K562 (cell line): ENCODE measurements at regions not wholly inside any gene's neighbourhood (a gene's known extent, or its start where the extent isn't known, plus 50 kb on each side); places are given as distances from the start of the nearest gene placed in this dataset.

Experiments used
- ATAC-seq: fragments of 200-7000 bp; cut with Tn5 transposase; 3 replicates; pipeline ENCODE4 v1.9.1; 2020; ENCODE audit warnings: moderate library complexity
- BruUV-seq: library from RNA; stranded (reverse); fragments of 400-500 nt; replicated peaks from 2 replicates; lab custom pipeline; 2021; lab: Mats Ljungman, UMichigan
- CTCF ChIA-PET: fragments of 300-600 bp; formaldehyde crosslinking; extraction: SDS; loops from one replicate; lab custom pipeline; 2021; ENCODE audit warnings: low intra/inter-chr PET ratio; lab: Yijun Ruan, JAX
- POLR2A ChIA-PET: fragments of 300-600, 350-650 bp; sonication (Branson Sonifier 250); formaldehyde crosslinking; extraction: SDS; loops from one replicate; lab custom pipeline; 2021; ENCODE audit warnings: antibody characterized with exemption, inconsistent platforms; lab: Yijun Ruan, JAX
- DNase-seq, 4 experiments: peaks; one replicate each; pipeline versions ENCODE4 v3.0.0 to v3.0.0-alpha.2; 2011 to 2018; ENCODE audit warnings: low spot score in 3 of 4, mixed read lengths in 3 of 4; ENCODE audit errors: extremely low read depth in 1 of 4
- FAIRE-seq: peaks from 2 replicates; lab custom pipeline; 2011; peaks lifted over from hg19 to GRCh38; lab: Jason Lieb, UNC
- H2AFZ ChIP-seq: 2 replicates; pipeline ENCODE4 v1.6.0; 2011; ENCODE audit warnings: low read depth, low read length, control low read depth, inconsistent platforms
- H3K27ac ChIP-seq: fragments of 200-600 bp; 3 replicates; pipeline ENCODE4 v1.8.0; 2011; ENCODE audit warnings: low read depth, mild to moderate bottlenecking, control low read depth, inconsistent platforms, low read length, moderate library complexity, mixed read lengths; ENCODE audit errors: extremely low read depth
- H3K27me3 ChIP-seq, 2 experiments: fragments of 300-600 bp in 1 of 2; 2 replicates in 1 of 2; 3 replicates in 1 of 2; pipeline versions ENCODE4 v1.6.0 to v1.8.0; 2011; ENCODE audit warnings: inconsistent platforms in 2 of 2, low read length in 2 of 2, mild to moderate bottlenecking in 1 of 2, mixed read lengths in 1 of 2, moderate library complexity in 1 of 2; ENCODE audit not compliant: control insufficient read depth in 2 of 2, insufficient read depth in 2 of 2
- H3K36me3 ChIP-seq: fragments of 300-600 bp; 3 replicates; pipeline ENCODE4 v1.8.0; 2011; ENCODE audit warnings: mild to moderate bottlenecking, low read length, inconsistent platforms; ENCODE audit not compliant: control insufficient read depth, insufficient read depth
- H3K4me1 ChIP-seq, 2 experiments: fragments of 200-600 bp in 1 of 2; replicated peaks in 1 of 2; 2 replicates in 1 of 2; 3 replicates in 1 of 2; pipeline versions ENCODE4 v1.5.1 to v1.8.0; 2011; ENCODE audit warnings: inconsistent platforms in 2 of 2, low read length in 2 of 2, mild to moderate bottlenecking in 1 of 2, mixed read lengths in 1 of 2, moderate library complexity in 1 of 2; ENCODE audit not compliant: control insufficient read depth in 2 of 2, insufficient read depth in 2 of 2
- H3K4me2 ChIP-seq: 2 replicates; pipeline ENCODE4 v1.6.1; 2011; ENCODE audit warnings: low read length, control low read depth, inconsistent platforms, mixed read lengths; ENCODE audit not compliant: insufficient read depth
- H3K4me3 ChIP-seq: fragments of 200-600 bp; sonication (generic), shearing (Covaris generic); 2 replicates; pipeline ENCODE4 v1.5.1; 2016; ENCODE audit warnings: control low read depth, inconsistent platforms
- H3K79me2 ChIP-seq: fragments of 200-600 bp; 3 replicates; pipeline ENCODE4 v1.8.0; 2011; ENCODE audit warnings: low read length, inconsistent platforms; ENCODE audit not compliant: control insufficient read depth, insufficient read depth
- H3K9ac ChIP-seq, 2 experiments: 2 replicates each; pipeline versions ENCODE4 v1.6.0 to v1.6.1; 2011; ENCODE audit warnings: low read depth in 2 of 2, low read length in 2 of 2, control low read depth in 1 of 2, inconsistent platforms in 1 of 2, mild to moderate bottlenecking in 1 of 2, mixed read lengths in 1 of 2; ENCODE audit not compliant: insufficient read depth in 1 of 2
- H3K9me1 ChIP-seq: one replicate; pipeline ENCODE4 v1.6.0; 2011; ENCODE audit warnings: inconsistent platforms, mild to moderate bottlenecking, low read length, moderate library complexity; ENCODE audit not compliant: control insufficient read depth, insufficient read depth
- H3K9me3 ChIP-seq: replicated peaks from 2 replicates; pipeline ENCODE4 v1.5.1; 2011; ENCODE audit warnings: low read depth, low read length, inconsistent platforms; ENCODE audit not compliant: control insufficient read depth, insufficient read depth
- H4K20me1 ChIP-seq: replicated peaks from 2 replicates; pipeline ENCODE4 v1.6.1; 2011; ENCODE audit warnings: low read length, inconsistent platforms, mixed read lengths; ENCODE audit not compliant: control insufficient read depth, insufficient read depth
- E2F6 ChIP-seq, 2 experiments: IDR thresholded peaks; 2 replicates each; pipeline ENCODE4 v1.6.1; 2011; ENCODE audit warnings: borderline replicate concordance in 1 of 2, control low read depth in 1 of 2, low read depth in 1 of 2, low read length in 1 of 2, mild to moderate bottlenecking in 1 of 2, mixed read lengths in 1 of 2, moderate library complexity in 1 of 2; ENCODE audit not compliant: insufficient read depth in 1 of 2, insufficient read length in 1 of 2, poor library complexity in 1 of 2, severe bottlenecking in 1 of 2; ENCODE audit errors: extremely low read depth in 1 of 2
- HMBOX1 ChIP-seq: sonication (generic); IDR thresholded peaks from 2 replicates; pipeline ENCODE4 v1.6.1; 2016
- HNRNPK ChIP-seq: fragments of 200-400 bp; formaldehyde crosslinking; IDR thresholded peaks from one replicate; pipeline ENCODE4 v1.6.1; 2018; ENCODE audit warnings: mild to moderate bottlenecking, low read depth, low read length; ENCODE audit not compliant: poor library complexity, severe bottlenecking
- NONO ChIP-seq, 2 experiments: fragments of 200-400 bp in 1 of 2; fragments of 450-650 bp in 1 of 2; formaldehyde crosslinking in 1 of 2; IDR thresholded peaks; 2 replicates each; pipeline ENCODE4 v1.6.1; 2017; ENCODE audit warnings: low read depth in 2 of 2, mild to moderate bottlenecking in 2 of 2, moderate library complexity in 2 of 2, low read length in 1 of 2
- PML ChIP-seq: IDR thresholded peaks from 2 replicates; pipeline ENCODE4 v1.6.1; 2012; ENCODE audit warnings: low read length, inconsistent platforms
- RBM22 ChIP-seq: fragments of 200-400 bp; formaldehyde crosslinking; IDR thresholded peaks from 2 replicates; pipeline ENCODE4 v1.6.1; 2018; ENCODE audit warnings: low read length, low read depth; ENCODE audit not compliant: poor library complexity, severe bottlenecking
- ZC3H4 ChIP-seq: sonication (generic); formaldehyde crosslinking; IDR thresholded peaks from 2 replicates; pipeline ENCODE4 v1.9.0; 2021; ENCODE audit warnings: missing genetic modification reagents, borderline replicate concordance
- ZNF232 ChIP-seq: sonication (generic); formaldehyde crosslinking; IDR thresholded peaks from 2 replicates; pipeline ENCODE4 v1.8.0; 2022; ENCODE audit warnings: mild to moderate bottlenecking, missing genetic modification reagents
- ZNF24 ChIP-seq: fragments of 450-650 bp; IDR thresholded peaks from 2 replicates; pipeline ENCODE4 v1.6.1; 2016
- ZNF41 ChIP-seq: fragments of 250-450 bp; sonication (Bioruptor Pico); conservative IDR thresholded peaks from 2 replicates; pipeline ENCODE4 v1.4.0; 2020; ENCODE audit warnings: mild to moderate bottlenecking
- ZNF507 ChIP-seq: conservative IDR thresholded peaks from 2 replicates; pipeline ENCODE4 v1.6.1; 2017; ENCODE audit warnings: missing genetic modification characterization, missing compliant biosample characterization
- WGBS: fragments of 100-300 bp; shearing (Covaris generic); methylation state at CpG from one replicate; pipeline ENCODE4 v1.1.6; 2016; ENCODE audit warnings: low coverage, mixed read lengths; ENCODE audit not compliant: insufficient coverage; ENCODE audit errors: missing lambda C conversion rate; 5-methylcytosine and 5-hydroxymethylcytosine counted together
- in situ Hi-C: fragments of 300-500 bp; cut with MboI; formaldehyde crosslinking; loops from 4 replicates; pipeline ENCODE4 v1.15.0; 2018; ENCODE audit warnings: inconsistent platforms, mixed read lengths
- intact Hi-C: fragments of 100-400 bp; cut with micrococcal nuclease; formaldehyde crosslinking; loops from 2 replicates; pipeline ENCODE4 v1.14.2; 2022
- TF ChIP-seq, protein P1 (sequence below): sonication (generic); formaldehyde crosslinking; IDR thresholded peaks from 2 replicates; pipeline ENCODE4 v1.8.1; 2023; ENCODE audit warnings: mild to moderate bottlenecking, missing genetic modification reagents

GRCh38 chr1:47571161-47571560, 133.3 kb downstream of the FOXD2 start:
- no peak overlapping the region for H2AFZ ChIP-seq
- intact Hi-C loops = no loop called here
- ChIA-PET POLR2A (no interaction called here), CTCF (no interaction called here)
- peaks cover 10% of the 10 kb centered on the region; the same call in 1 of the 2 replicates for H4K20me1 ChIP-seq
- FAIRE-seq (no peak), DNase-seq (no peak), ATAC-seq (no peak)
- in situ Hi-C loops = no loop called here
- no peaks in the 10 kb centered on the region for H3K4me1 ChIP-seq
- BruUV-seq = no TSS peak
- H3K9me1 ChIP-seq = no peaks in the 10 kb centered on the region
- no peak overlapping the region for H3K4me3 ChIP-seq
- H3K79me2 ChIP-seq = no peaks in the 10 kb centered on the region
- no peaks in the 10 kb centered on the region for H3K36me3 ChIP-seq
- no peaks in the 10 kb centered on the region for H3K9me3 ChIP-seq
- no peak overlapping the region for H3K27ac ChIP-seq
- WGBS = 2% methylated on average over 5 of the region's 5 CpGs
- H3K27me3 ChIP-seq = peaks cover 31 to 76% of the 10 kb centered on the region in 2 experiments; a peak in 4 of 5 replicates
- H3K9ac ChIP-seq = no peak overlapping the region
- H3K4me2 ChIP-seq = no peak overlapping the region
- TF ChIP-seq HMBOX1 (no peak), HNRNPK (no peak), NONO (IDR thresholded peaks at IDR 0.05; ENCODE audit: low read depth in 2 of 2, low read length in 1 of 2) (no peak), ZNF41 (CRISPR knock-in tag) (no peak), RBM22 (no peak), E2F6 (IDR thresholded peaks at IDR 0.05; ENCODE audit: borderline replicate concordance in 1 of 2, extremely low read depth in 1 of 2, insufficient read depth in 1 of 2, insufficient read length in 1 of 2, low read depth in 1 of 2, low read length in 1 of 2, poor library complexity in 1 of 2, severe bottlenecking in 1 of 2) (no peak), ZNF232 (no peak), ZNF507 (tag) (no peak), ZC3H4 (CRISPR knock-in tag) (no peak), ZNF24 (no peak), PML (no peak)
- TF ChIP-seq, protein P1, sequence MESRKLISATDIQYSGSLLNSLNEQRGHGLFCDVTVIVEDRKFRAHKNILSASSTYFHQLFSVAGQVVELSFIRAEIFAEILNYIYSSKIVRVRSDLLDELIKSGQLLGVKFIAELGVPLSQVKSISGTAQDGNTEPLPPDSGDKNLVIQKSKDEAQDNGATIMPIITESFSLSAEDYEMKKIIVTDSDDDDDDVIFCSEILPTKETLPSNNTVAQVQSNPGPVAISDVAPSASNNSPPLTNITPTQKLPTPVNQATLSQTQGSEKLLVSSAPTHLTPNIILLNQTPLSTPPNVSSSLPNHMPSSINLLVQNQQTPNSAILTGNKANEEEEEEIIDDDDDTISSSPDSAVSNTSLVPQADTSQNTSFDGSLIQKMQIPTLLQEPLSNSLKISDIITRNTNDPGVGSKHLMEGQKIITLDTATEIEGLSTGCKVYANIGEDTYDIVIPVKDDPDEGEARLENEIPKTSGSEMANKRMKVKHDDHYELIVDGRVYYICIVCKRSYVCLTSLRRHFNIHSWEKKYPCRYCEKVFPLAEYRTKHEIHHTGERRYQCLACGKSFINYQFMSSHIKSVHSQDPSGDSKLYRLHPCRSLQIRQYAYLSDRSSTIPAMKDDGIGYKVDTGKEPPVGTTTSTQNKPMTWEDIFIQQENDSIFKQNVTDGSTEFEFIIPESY (CRISPR knock-in tag) = no peak
